GM23248 (cell line): ENCODE measurements at regions not wholly inside any gene's neighbourhood (a gene's known extent, or its start where the extent isn't known, plus 50 kb on each side); places are given as distances from the start of the nearest gene placed in this dataset.

Experiments used
- EZH2 ChIP-seq: fragments of 200-600 bp; sonication (generic); IDR thresholded peaks from 2 replicates; pipeline ENCODE4 v1.6.1; 2018; ENCODE audit warnings: antibody characterized with exemption, mild to moderate bottlenecking; ENCODE audit not compliant: insufficient read depth, poor library complexity, severe bottlenecking
- EZH2phosphoT487 ChIP-seq: fragments of 200-600 bp; sonication (generic); IDR thresholded peaks from 2 replicates; pipeline ENCODE4 v1.6.1; 2018; ENCODE audit warnings: antibody characterized with exemption, moderate library complexity, mild to moderate bottlenecking, low read depth; ENCODE audit not compliant: insufficient read depth

DNA sequence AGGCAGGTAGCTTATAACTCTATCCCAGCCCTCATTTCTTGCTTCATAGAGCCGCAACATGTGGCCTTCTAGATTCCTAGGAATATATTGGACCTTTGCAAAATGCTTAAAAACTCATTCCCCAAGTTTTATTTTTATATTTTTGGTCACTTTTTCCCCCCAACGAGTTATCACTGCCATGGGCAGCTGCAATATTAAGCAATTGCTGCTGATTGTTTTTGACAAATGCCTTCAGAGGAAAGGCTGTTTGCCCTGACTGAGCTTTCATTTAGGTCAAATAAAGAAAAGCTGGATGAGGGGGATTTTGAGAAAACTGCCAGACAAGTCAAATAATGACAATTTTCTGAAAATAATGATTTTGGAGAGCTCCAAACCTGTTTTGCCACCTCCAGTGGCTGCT is 976.9 kb upstream of the MBL2 start:
- no peak for TF ChIP-seq EZH2phosphoT487
- TF ChIP-seq EZH2: no peak
